ENCODE measurements at regions not wholly inside any gene's neighbourhood (a gene's known extent, or its start where the extent isn't known, plus 50 kb on each side); places are given as distances from the start of the nearest gene placed in this dataset.

GRCh38 chr4:60250657-60251056, 949.5 kb upstream of the ADGRL3 start:
- no peaks in the 10 kb centered on the region for H3K27me3 ChIP-seq (replicated peaks; ENCODE audit: insufficient read depth, low read depth, low read length, poor library complexity)
- no peak overlapping the region for H3K27ac ChIP-seq (ENCODE audit: low read depth, low read length, poor library complexity, severe bottlenecking)
- H3K4me3 ChIP-seq (ENCODE audit: low read depth, low read length, poor library complexity, severe bottlenecking), result no peak overlapping the region
- no peaks in the 10 kb centered on the region for H3K4me1 ChIP-seq (ENCODE audit: insufficient read depth, low read length, poor library complexity, severe bottlenecking)
- no peak for DNase-seq (ENCODE audit: low spot score)
- ChIA-PET POLR2A (ENCODE audit: low non-redundant PET) (no interaction called here), CTCF (no interaction called here)
- TF ChIP-seq EZH2 (IDR thresholded peaks at IDR 0.05; ENCODE audit: borderline replicate concordance, low read depth, low read length, poor library complexity, severe bottlenecking), result no peak
- TF ChIP-seq, protein P1, sequence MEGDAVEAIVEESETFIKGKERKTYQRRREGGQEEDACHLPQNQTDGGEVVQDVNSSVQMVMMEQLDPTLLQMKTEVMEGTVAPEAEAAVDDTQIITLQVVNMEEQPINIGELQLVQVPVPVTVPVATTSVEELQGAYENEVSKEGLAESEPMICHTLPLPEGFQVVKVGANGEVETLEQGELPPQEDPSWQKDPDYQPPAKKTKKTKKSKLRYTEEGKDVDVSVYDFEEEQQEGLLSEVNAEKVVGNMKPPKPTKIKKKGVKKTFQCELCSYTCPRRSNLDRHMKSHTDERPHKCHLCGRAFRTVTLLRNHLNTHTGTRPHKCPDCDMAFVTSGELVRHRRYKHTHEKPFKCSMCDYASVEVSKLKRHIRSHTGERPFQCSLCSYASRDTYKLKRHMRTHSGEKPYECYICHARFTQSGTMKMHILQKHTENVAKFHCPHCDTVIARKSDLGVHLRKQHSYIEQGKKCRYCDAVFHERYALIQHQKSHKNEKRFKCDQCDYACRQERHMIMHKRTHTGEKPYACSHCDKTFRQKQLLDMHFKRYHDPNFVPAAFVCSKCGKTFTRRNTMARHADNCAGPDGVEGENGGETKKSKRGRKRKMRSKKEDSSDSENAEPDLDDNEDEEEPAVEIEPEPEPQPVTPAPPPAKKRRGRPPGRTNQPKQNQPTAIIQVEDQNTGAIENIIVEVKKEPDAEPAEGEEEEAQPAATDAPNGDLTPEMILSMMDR (conservative IDR thresholded peaks at IDR 0.05; ENCODE audit: low read depth, low read length), result no peak
- H3K9me3 ChIP-seq (ENCODE audit: low read depth, low read length, poor library complexity, severe bottlenecking), result no peaks in the 10 kb centered on the region
- intact Hi-C loops (cut with micrococcal nuclease; ENCODE audit: unreplicated experiment), result no loop called here
- no peaks in the 10 kb centered on the region for H3K36me3 ChIP-seq (ENCODE audit: insufficient read depth, low read length, poor library complexity, severe bottlenecking)
- no TSS peak for BruUV-seq (replicated peaks)

DNA sequence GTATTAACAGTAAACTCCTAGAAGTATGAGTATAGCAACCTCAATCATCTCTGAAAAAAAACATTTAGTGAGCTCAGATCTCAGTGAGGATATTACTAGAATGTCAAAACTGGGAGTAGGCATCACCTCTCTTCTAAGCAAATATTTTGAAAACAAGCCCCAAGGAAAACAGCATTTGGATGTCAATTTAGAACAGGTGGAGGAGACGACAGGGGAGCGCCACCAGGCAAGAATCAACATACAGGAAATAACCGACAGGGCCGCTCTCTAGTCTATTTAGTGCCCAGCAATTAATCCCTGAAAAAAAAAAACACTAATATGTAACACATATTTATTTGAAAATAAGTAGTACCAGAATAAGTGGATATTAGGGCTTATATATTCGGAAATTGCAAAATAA, 940.3 kb upstream of the ADGRL3 start:
- H3K9me3 ChIP-seq (ENCODE audit: low read depth, low read length, poor library complexity, severe bottlenecking), result no peaks in the 10 kb centered on the region
- H3K4me3 ChIP-seq (ENCODE audit: low read depth, low read length, poor library complexity, severe bottlenecking), result no peak overlapping the region
- no peak for DNase-seq (ENCODE audit: low spot score)
- CTCF ChIA-PET, result no interaction called here
- H3K36me3 ChIP-seq (ENCODE audit: insufficient read depth, low read length, poor library complexity, severe bottlenecking), result no peaks in the 10 kb centered on the region
- H3K4me1 ChIP-seq (ENCODE audit: insufficient read depth, low read length, poor library complexity, severe bottlenecking), result no peaks in the 10 kb centered on the region
- no TSS peak for BruUV-seq (replicated peaks)
- intact Hi-C loops (cut with micrococcal nuclease; ENCODE audit: unreplicated experiment), result no loop called here
- H3K27me3 ChIP-seq (replicated peaks; ENCODE audit: insufficient read depth, low read depth, low read length, poor library complexity), result no peaks in the 10 kb centered on the region
- TF ChIP-seq, protein P1 (conservative IDR thresholded peaks at IDR 0.05; ENCODE audit: low read depth, low read length), result no peak
- no peak for TF ChIP-seq EZH2 (IDR thresholded peaks at IDR 0.05; ENCODE audit: borderline replicate concordance, low read depth, low read length, poor library complexity, severe bottlenecking)
- no peak overlapping the region for H3K27ac ChIP-seq (ENCODE audit: low read depth, low read length, poor library complexity, severe bottlenecking)
- POLR2A ChIA-PET (ENCODE audit: low non-redundant PET), result no interaction called here

DNA sequence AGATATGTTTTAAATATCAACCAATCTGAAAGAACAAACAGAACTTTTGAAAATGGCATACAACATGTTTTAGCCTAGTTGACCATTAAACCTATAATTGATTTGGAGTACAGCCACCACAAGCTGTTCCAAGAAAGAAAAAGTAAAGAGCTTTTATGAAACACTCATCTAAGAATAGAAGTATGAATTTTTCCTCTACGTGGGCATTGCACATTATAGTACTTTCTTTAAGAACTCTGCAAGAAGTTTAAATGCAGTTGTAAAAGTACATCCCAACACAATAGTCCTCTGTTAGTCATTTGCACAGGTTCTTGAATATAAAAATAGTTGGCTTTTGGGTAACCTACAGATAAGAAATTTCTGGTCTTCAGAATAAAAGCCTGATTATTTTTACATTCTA, 933.6 kb upstream of the ADGRL3 start:
- POLR2A ChIA-PET (ENCODE audit: low non-redundant PET), result no interaction called here
- no peaks in the 10 kb centered on the region for H3K4me1 ChIP-seq (ENCODE audit: insufficient read depth, low read length, poor library complexity, severe bottlenecking)
- no peak overlapping the region for H3K27ac ChIP-seq (ENCODE audit: low read depth, low read length, poor library complexity, severe bottlenecking)
- DNase-seq (ENCODE audit: low spot score), result no peak
- no peak overlapping the region for H3K4me3 ChIP-seq (ENCODE audit: low read depth, low read length, poor library complexity, severe bottlenecking)
- H3K9me3 ChIP-seq (ENCODE audit: low read depth, low read length, poor library complexity, severe bottlenecking), result no peaks in the 10 kb centered on the region
- CTCF ChIA-PET, result no interaction called here
- TF ChIP-seq, protein P1 (conservative IDR thresholded peaks at IDR 0.05; ENCODE audit: low read depth, low read length), result no peak
- TF ChIP-seq EZH2 (IDR thresholded peaks at IDR 0.05; ENCODE audit: borderline replicate concordance, low read depth, low read length, poor library complexity, severe bottlenecking), result no peak
- no TSS peak for BruUV-seq (replicated peaks)
- no peaks in the 10 kb centered on the region for H3K27me3 ChIP-seq (replicated peaks; ENCODE audit: insufficient read depth, low read depth, low read length, poor library complexity)
- no peaks in the 10 kb centered on the region for H3K36me3 ChIP-seq (ENCODE audit: insufficient read depth, low read length, poor library complexity, severe bottlenecking)
- intact Hi-C loops (cut with micrococcal nuclease; ENCODE audit: unreplicated experiment), result no loop called here
